ENCODE measurements at regions not wholly inside any gene's neighbourhood (a gene's known extent, or its start where the extent isn't known, plus 50 kb on each side); places are given as distances from the start of the nearest gene placed in this dataset.

- DNase-seq: no peak
- no peak for TF ChIP-seq POLR2A (IDR thresholded peaks at IDR 0.05)
- TF ChIP-seq CTCF (IDR thresholded peaks at IDR 0.05): no peak
- H3K27me3 ChIP-seq: no peaks in the 10 kb centered on the region
- H3K4me1 ChIP-seq: no peaks in the 10 kb centered on the region
- H3K9me3 ChIP-seq: no peaks in the 10 kb centered on the region
- no peak overlapping the region for H3K27ac ChIP-seq
- no peak for ATAC-seq
- H3K4me3 ChIP-seq: no peak overlapping the region
- no peaks in the 10 kb centered on the region for H3K36me3 ChIP-seq (replicated peaks in 1 of 2; ENCODE audit: insufficient read depth in 1 of 2, low read depth in 2 of 2)
- intact Hi-C loops (cut with DNase I): no loop called here
- WGBS, 2 donors: 76 to 77% methylated on average over 1 of the region's 1 CpG
Observed at GRCh38 chr7:89655946-89656345, 498.3 kb upstream of the STEAP1 start.

GRCh38 chr7:89661876-89662275, 492.4 kb upstream of the STEAP1 start:
- WGBS, 2 donors: 62 to 83% methylated on average over 2 of the region's 2 CpGs
- Histone ChIP-seq H3K9me3 (no peaks in the 10 kb centered on the region), H3K36me3 (replicated peaks in 1 of 2; ENCODE audit: insufficient read depth in 1 of 2, low read depth in 2 of 2) (no peaks in the 10 kb centered on the region), H3K4me3 (no peak overlapping the region), H3K27me3 (no peaks in the 10 kb centered on the region), H3K27ac (no peak overlapping the region), H3K4me1 (no peaks in the 10 kb centered on the region)
- no peak for ATAC-seq
- no peak for DNase-seq
- intact Hi-C loops (cut with DNase I): no loop called here
- TF ChIP-seq POLR2A (IDR thresholded peaks at IDR 0.05): no peak
- no peak for TF ChIP-seq CTCF (IDR thresholded peaks at IDR 0.05)

- no peak overlapping the region for H3K4me3 ChIP-seq
- TF ChIP-seq POLR2A (IDR thresholded peaks at IDR 0.05) (no peak), CTCF (IDR thresholded peaks at IDR 0.05) (no peak)
- no peak for DNase-seq
- H3K9me3 ChIP-seq: no peaks in the 10 kb centered on the region
- 67% methylated on average over 4 of the region's 4 CpGs for whole genome bisulfite sequencing, 2 donors
- no peaks in the 10 kb centered on the region for H3K27me3 ChIP-seq
- intact Hi-C loops (cut with DNase I): no loop called here
- no peaks in the 10 kb centered on the region for H3K36me3 ChIP-seq (replicated peaks in 1 of 2; ENCODE audit: insufficient read depth in 1 of 2, low read depth in 2 of 2)
- ATAC-seq: no peak
- H3K4me1 ChIP-seq: no peaks in the 10 kb centered on the region
- no peak overlapping the region for H3K27ac ChIP-seq
Observed at GRCh38 chr7:89666136-89666835, 488.0 kb upstream of the STEAP1 start.

GRCh38 chr7:89680161-89680560, 474.1 kb upstream of the STEAP1 start:
- ATAC-seq: no peak

More at GRCh38 chr7:89680161-89680560, 474.1 kb upstream of the STEAP1 start:
- H3K9me3 ChIP-seq: no peaks in the 10 kb centered on the region
- no peaks in the 10 kb centered on the region for H3K36me3 ChIP-seq (replicated peaks in 1 of 2; ENCODE audit: insufficient read depth in 1 of 2, low read depth in 2 of 2)
- intact Hi-C loops (cut with DNase I): no loop called here
- H3K4me1 ChIP-seq: peaks cover 7% of the 10 kb centered on the region
- no peaks in the 10 kb centered on the region for H3K27me3 ChIP-seq
- no peak for DNase-seq
- WGBS, 2 donors: 87 to 88% methylated on average over 2 of the region's 2 CpGs
- no peak overlapping the region for H3K4me3 ChIP-seq
- H3K27ac ChIP-seq: no peak overlapping the region
- TF ChIP-seq CTCF (IDR thresholded peaks at IDR 0.05): no peak
- TF ChIP-seq POLR2A (IDR thresholded peaks at IDR 0.05): no peak
